Testis (tissue), 2 donors: ENCODE measurements at regions not wholly inside any gene's neighbourhood (a gene's known extent, or its start where the extent isn't known, plus 50 kb on each side); places are given as distances from the start of the nearest gene placed in this dataset.

Experiments
- DNase-seq: peaks from one replicate; pipeline ENCODE4 v3.0.0-alpha.2; 2019
- H3K27ac ChIP-seq, 2 donors: fragments of 200-600 bp; sonication (generic); one replicate each; pipeline ENCODE4 v1.5.1; 2019
- H3K27me3 ChIP-seq: fragments of 200-600 bp; sonication (generic); one replicate; pipeline ENCODE4 v1.5.1; 2019
- H3K36me3 ChIP-seq: fragments of 200-600 bp; sonication (generic); one replicate; pipeline ENCODE4 v1.5.1; 2017; ENCODE audit warnings: low read depth; ENCODE audit errors: missing control alignments
- H3K4me1 ChIP-seq: fragments of 200-600 bp; sonication (generic); one replicate; pipeline ENCODE4 v1.5.1; 2019
- H3K4me3 ChIP-seq, 2 donors: fragments of 200-600 bp; sonication (generic); one replicate each; pipeline ENCODE4 v1.5.1; 2017 to 2019
- H3K9me3 ChIP-seq: fragments of 200-600 bp; sonication (generic); one replicate; pipeline ENCODE4 v1.5.1; 2017
- POLR2A ChIP-seq: fragments of 450-650 bp; IDR thresholded peaks from one replicate; pipeline ENCODE4 v1.6.1; 2017; ENCODE audit warnings: antibody characterized with exemption, mild to moderate bottlenecking, moderate library complexity
- WGBS, 2 donors: methylation state at CpG; one replicate each; pipeline ENCODE4 v1.1.5; 2018; 5-methylcytosine and 5-hydroxymethylcytosine counted together
- intact Hi-C: fragments of 100-400 bp; cut with DNase I; formaldehyde crosslinking; loops from one replicate; pipeline ENCODE4 v1.15.1; 2023; ENCODE audit warnings: low total_unique reads
- TF ChIP-seq, protein P1 (sequence below), 3 experiments: fragments of 450-650 bp in 2 of 3; fragments of 200-600 bp in 1 of 3; sonication (generic) in 1 of 3; IDR thresholded peaks; one replicate each; pipeline ENCODE4 v1.5.1; 2016 to 2019; ENCODE audit warnings: antibody characterized with exemption in 3 of 3, mild to moderate bottlenecking in 2 of 3, moderate library complexity in 1 of 3

DNA sequence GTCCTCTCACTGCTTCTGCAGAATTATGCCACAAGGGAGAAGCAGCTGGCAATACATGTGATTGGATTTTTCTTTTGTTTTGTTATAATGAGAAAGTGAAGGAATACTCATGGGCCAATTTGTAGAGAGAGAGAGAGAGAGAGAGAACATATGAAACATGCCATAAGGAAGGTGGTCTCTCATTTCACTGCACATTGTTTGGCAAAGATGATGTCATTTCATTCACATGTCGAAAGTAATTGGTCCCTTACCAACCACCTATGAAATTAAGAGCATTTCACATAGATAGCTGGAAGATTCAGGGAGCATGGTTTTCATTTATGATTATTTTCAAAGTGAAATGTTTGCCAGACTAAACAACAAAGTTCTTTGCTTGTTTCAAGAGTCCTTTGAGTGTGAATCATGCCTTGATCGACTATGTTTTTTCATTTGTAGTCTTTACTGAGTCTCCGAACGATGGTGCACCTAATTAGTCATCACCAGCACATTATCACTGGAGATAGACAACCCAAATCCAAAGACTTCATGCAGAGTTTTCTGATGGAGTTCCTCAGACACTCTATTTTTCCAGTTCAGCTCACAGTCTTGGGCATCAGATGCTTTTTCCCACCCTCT is 130.1 kb upstream of the ZEB1 start:
- no peaks in the 10 kb centered on the region for H3K4me1 ChIP-seq
- no peak for DNase-seq
- H3K9me3 ChIP-seq, result no peaks in the 10 kb centered on the region
- no peak overlapping the region for H3K27ac ChIP-seq
- intact Hi-C loops, result no loop called here
- no peak overlapping the region for H3K4me3 ChIP-seq
- 71 to 74% methylated on average over 4 of the region's 4 CpGs for WGBS, 2 donors
- H3K36me3 ChIP-seq, result no peaks in the 10 kb centered on the region
- H3K27me3 ChIP-seq, result no peaks in the 10 kb centered on the region
- no peak for TF ChIP-seq POLR2A
- TF ChIP-seq, protein P1, sequence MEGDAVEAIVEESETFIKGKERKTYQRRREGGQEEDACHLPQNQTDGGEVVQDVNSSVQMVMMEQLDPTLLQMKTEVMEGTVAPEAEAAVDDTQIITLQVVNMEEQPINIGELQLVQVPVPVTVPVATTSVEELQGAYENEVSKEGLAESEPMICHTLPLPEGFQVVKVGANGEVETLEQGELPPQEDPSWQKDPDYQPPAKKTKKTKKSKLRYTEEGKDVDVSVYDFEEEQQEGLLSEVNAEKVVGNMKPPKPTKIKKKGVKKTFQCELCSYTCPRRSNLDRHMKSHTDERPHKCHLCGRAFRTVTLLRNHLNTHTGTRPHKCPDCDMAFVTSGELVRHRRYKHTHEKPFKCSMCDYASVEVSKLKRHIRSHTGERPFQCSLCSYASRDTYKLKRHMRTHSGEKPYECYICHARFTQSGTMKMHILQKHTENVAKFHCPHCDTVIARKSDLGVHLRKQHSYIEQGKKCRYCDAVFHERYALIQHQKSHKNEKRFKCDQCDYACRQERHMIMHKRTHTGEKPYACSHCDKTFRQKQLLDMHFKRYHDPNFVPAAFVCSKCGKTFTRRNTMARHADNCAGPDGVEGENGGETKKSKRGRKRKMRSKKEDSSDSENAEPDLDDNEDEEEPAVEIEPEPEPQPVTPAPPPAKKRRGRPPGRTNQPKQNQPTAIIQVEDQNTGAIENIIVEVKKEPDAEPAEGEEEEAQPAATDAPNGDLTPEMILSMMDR (IDR thresholded peaks at IDR 0.05), result no peak

DNA sequence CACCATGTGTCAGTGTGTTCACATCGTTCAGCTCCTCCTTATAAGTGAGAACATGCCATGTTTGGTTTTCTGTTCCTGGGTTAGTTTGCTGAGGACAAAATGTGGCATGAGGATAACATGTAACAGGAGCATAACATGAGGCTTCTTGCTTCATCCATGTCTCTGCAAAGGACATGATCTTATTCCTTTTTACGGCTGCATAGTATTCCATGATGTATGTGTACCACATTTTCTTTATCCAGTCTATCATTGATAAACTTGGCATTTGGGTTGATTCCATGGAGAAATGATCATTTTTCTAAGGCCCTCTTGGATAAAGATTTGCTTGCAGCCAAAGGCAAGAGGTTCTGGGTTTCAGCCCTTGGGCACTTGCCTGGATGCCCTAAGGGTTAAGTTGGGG is 128.5 kb upstream of the ZEB1 start:
- Histone ChIP-seq H3K27me3 (no peaks in the 10 kb centered on the region), H3K36me3 (no peaks in the 10 kb centered on the region), H3K27ac (no peak overlapping the region), H3K9me3 (no peaks in the 10 kb centered on the region), H3K4me1 (no peaks in the 10 kb centered on the region), H3K4me3 (no peak overlapping the region)
- WGBS, 2 donors, result 98 to 100% methylated on average over 2 of the region's 2 CpGs
- no peak for DNase-seq
- intact Hi-C loops, result no loop called here
- TF ChIP-seq, protein P1 (IDR thresholded peaks at IDR 0.05), result no peak
- no peak for TF ChIP-seq POLR2A

DNA sequence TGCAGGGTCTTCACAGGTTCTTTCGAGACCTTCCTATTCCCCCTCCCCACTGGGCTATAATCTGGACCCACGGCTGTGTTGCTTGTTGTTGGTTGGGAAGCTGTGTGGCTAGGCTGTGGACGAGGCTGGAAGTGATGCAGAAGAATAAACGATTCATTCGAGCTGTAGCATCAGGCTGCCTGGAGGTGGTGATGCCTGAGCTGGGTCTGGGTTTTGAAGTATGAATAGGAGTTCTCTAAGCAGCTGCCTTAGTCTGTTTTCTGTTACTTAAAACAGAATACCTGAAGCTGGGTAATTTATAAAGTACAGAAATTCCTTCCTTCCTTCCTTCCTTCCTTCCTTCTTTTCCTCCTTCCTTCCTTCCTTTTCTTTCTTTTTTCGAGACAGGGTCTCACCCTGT is 126.5 kb upstream of the ZEB1 start:
- H3K9me3 ChIP-seq, result no peaks in the 10 kb centered on the region
- 93 to 98% methylated on average over 6 of the region's 6 CpGs for WGBS, 2 donors
- TF ChIP-seq POLR2A, result no peak
- TF ChIP-seq, protein P1 (IDR thresholded peaks at IDR 0.05), result no peak
- H3K36me3 ChIP-seq, result no peaks in the 10 kb centered on the region
- intact Hi-C loops, result no loop called here
- H3K4me3 ChIP-seq, result no peak overlapping the region
- H3K4me1 ChIP-seq, result no peaks in the 10 kb centered on the region
- H3K27ac ChIP-seq, result no peak overlapping the region
- no peak for DNase-seq
- H3K27me3 ChIP-seq, result no peaks in the 10 kb centered on the region

DNA sequence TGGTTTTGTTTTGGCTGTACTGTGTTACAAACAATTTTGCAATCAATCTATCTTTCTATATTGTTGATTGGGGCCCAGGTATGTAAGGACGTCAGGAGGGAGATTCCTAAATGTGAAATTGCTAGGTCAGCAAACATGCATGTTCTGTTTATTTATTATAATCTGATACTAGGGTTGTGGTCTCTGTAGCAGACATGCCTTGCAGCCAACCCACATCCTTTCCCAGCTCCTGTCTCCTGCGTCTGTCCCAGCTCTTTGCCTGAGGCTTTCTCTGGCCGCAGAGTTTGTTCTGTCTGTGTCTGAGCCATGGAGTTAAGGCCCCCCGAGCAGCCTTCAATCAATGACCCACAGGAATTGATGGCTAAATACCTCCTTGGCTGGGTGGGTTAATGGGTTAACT is 124.0 kb upstream of the ZEB1 start:
- H3K27ac ChIP-seq, result no peak overlapping the region
- H3K4me1 ChIP-seq, result no peaks in the 10 kb centered on the region
- no peaks in the 10 kb centered on the region for H3K27me3 ChIP-seq
- H3K36me3 ChIP-seq, result no peaks in the 10 kb centered on the region
- no peak for DNase-seq
- 84 to 87% methylated on average over 4 of the region's 4 CpGs for WGBS, 2 donors
- no peak for TF ChIP-seq POLR2A
- TF ChIP-seq, protein P1 (IDR thresholded peaks at IDR 0.05), result no peak
- intact Hi-C loops, result no loop called here
- no peak overlapping the region for H3K4me3 ChIP-seq
- no peaks in the 10 kb centered on the region for H3K9me3 ChIP-seq

DNA sequence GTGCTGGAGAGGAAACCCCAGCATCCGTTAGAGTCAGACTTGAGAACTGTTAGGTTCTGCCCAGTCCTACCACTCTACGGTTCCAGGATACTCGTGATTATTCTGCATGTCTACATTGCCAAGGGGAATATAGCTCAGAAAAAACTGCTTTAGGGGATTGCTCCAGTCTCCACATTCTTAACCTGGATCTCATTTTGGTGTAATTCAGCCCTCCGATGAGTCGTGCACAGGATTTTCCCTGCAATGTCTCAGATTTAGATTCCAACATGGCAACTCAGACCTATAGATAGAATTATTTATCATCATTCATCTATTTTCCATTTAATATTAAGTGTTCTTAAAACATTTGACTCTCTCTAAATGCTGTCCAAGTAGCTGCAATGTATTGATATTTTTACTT is 121.1 kb upstream of the ZEB1 start:
- intact Hi-C loops, result no loop called here
- Histone ChIP-seq H3K27ac (no peak overlapping the region), H3K4me3 (no peak overlapping the region), H3K9me3 (no peaks in the 10 kb centered on the region), H3K27me3 (no peaks in the 10 kb centered on the region), H3K4me1 (no peaks in the 10 kb centered on the region), H3K36me3 (no peaks in the 10 kb centered on the region)
- no peak for TF ChIP-seq POLR2A
- TF ChIP-seq, protein P1 (IDR thresholded peaks at IDR 0.05), result no peak
- no peak for DNase-seq
- 88 to 91% methylated on average over 5 of the region's 5 CpGs for WGBS, 2 donors
